ENCODE measurements at regions not wholly inside any gene's neighbourhood (a gene's known extent, or its start where the extent isn't known, plus 50 kb on each side); places are given as distances from the start of the nearest gene placed in this dataset.

DNA sequence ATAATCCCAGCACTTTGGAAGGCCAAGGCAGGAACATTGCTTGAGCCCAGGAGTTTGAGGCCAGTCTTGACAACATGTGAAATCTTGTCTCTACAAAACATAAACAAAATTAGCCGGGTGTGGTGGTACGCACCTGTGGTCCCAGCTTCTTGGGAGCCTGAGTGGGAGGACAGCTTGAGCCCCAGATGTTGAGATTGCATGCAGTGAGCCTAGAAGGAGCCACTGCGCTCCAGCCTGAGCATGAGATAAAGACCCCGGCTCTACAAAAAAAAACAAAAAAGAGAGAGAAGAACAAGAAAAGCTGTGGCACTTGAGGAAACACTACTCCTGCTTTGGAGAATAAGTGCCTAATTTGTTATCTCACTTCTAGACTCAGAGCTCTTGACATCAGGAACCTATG, 146.6 kb downstream of the GLUL start:
- Histone ChIP-seq H3K27me3 (no peaks in the 10 kb centered on the region), H3K9me3 (no peaks in the 10 kb centered on the region), H3K4me1 (no peaks in the 10 kb centered on the region), H3K36me3 (no peaks in the 10 kb centered on the region), H3K27ac (no peak overlapping the region), H3K4me3 (no peak overlapping the region)
- TF ChIP-seq POLR2A (IDR thresholded peaks at IDR 0.05) (no peak), POLR2AphosphoS5 (IDR thresholded peaks at IDR 0.05) (no peak)
- TF ChIP-seq, protein P1, sequence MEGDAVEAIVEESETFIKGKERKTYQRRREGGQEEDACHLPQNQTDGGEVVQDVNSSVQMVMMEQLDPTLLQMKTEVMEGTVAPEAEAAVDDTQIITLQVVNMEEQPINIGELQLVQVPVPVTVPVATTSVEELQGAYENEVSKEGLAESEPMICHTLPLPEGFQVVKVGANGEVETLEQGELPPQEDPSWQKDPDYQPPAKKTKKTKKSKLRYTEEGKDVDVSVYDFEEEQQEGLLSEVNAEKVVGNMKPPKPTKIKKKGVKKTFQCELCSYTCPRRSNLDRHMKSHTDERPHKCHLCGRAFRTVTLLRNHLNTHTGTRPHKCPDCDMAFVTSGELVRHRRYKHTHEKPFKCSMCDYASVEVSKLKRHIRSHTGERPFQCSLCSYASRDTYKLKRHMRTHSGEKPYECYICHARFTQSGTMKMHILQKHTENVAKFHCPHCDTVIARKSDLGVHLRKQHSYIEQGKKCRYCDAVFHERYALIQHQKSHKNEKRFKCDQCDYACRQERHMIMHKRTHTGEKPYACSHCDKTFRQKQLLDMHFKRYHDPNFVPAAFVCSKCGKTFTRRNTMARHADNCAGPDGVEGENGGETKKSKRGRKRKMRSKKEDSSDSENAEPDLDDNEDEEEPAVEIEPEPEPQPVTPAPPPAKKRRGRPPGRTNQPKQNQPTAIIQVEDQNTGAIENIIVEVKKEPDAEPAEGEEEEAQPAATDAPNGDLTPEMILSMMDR (IDR thresholded peaks at IDR 0.05), result no peak
- DNase-seq (ENCODE audit: low spot score in 2 of 2), result no peak
- intact Hi-C loops (cut with DNase I; ENCODE audit: low total_unique reads), result no loop called here

DNA sequence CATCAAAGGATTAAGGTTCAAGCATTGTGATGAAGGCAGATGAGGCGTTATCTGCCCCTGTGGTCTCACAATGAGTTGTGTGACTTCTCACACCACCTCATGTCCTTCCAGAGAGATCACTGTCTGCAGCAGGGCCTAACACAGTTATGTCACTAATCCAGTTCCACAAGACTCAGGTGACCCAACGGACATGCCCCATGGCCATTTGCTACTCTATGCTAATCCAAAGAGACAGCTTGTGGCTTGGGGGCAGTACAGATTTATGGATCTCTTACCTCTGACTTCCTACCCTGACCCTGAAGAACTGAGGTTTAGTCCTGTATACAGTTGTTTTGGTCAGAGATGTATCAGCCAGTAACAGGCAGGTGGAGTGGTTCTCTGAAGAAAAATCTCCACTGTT, 147.1 kb downstream of the GLUL start:
- H3K27me3 ChIP-seq, result no peaks in the 10 kb centered on the region
- H3K9me3 ChIP-seq, result no peaks in the 10 kb centered on the region
- peak in 1 of 2 donors; percentile 35 for DNase-seq (ENCODE audit: low spot score in 2 of 2)
- no peak overlapping the region for H3K4me3 ChIP-seq
- no peak overlapping the region for H3K27ac ChIP-seq
- no peaks in the 10 kb centered on the region for H3K4me1 ChIP-seq
- no peaks in the 10 kb centered on the region for H3K36me3 ChIP-seq
- no peak for TF ChIP-seq POLR2A (IDR thresholded peaks at IDR 0.05)
- TF ChIP-seq, protein P1 (IDR thresholded peaks at IDR 0.05), result no peak
- no peak for TF ChIP-seq POLR2AphosphoS5 (IDR thresholded peaks at IDR 0.05)
- intact Hi-C loops (cut with DNase I; ENCODE audit: low total_unique reads), result no loop called here

DNA sequence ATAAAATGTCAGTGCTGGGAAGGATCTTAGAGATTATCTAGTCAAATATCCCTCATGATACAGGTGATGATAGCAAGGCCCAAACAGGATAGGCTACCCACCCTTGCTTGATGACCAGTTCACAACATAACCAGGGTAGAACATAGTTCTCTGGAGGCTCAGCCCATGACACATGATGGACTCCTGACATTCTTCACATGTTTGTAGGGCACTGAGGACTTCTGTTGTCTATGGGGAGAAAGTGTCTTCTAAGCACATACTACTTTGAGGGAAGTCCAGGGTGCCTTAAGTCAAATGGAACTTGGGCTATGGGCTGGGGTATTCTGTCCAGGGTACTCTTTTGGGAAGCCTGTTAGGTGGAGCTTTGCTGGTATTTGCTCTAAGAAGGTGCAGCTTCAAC, 148.9 kb downstream of the GLUL start:
- TF ChIP-seq POLR2AphosphoS5 (IDR thresholded peaks at IDR 0.05) (no peak), POLR2A (IDR thresholded peaks at IDR 0.05) (no peak)
- TF ChIP-seq, protein P1 (IDR thresholded peaks at IDR 0.05), result no peak
- Histone ChIP-seq H3K27ac (no peak overlapping the region), H3K4me1 (no peaks in the 10 kb centered on the region), H3K36me3 (no peaks in the 10 kb centered on the region), H3K27me3 (no peaks in the 10 kb centered on the region), H3K4me3 (no peak overlapping the region), H3K9me3 (no peaks in the 10 kb centered on the region)
- DNase-seq (ENCODE audit: low spot score in 2 of 2), result no peak
- intact Hi-C loops (cut with DNase I; ENCODE audit: low total_unique reads), result no loop called here

DNA sequence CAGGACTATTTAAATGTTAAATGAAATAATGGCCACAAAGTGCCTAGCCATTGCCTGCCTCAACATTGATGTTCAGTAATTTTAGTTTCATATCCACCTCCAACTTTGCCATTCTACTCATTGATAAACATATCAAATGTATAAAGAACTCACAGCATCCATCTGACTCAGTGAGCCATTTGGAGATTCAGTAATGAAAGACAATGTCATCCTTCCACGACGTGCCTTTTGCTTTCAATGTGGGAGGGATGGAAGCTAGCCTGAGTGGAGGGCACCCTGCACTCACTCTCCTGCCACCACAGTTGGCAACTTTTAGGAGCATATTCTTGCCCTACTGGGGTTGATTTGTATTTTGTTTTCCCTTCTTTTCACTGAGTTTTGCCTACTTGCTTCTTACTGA, 151.5 kb downstream of the GLUL start:
- no peaks in the 10 kb centered on the region for H3K27me3 ChIP-seq
- H3K4me3 ChIP-seq, result no peak overlapping the region
- TF ChIP-seq POLR2AphosphoS5 (IDR thresholded peaks at IDR 0.05) (no peak), POLR2A (IDR thresholded peaks at IDR 0.05) (no peak)
- TF ChIP-seq, protein P1 (IDR thresholded peaks at IDR 0.05), result no peak
- no peaks in the 10 kb centered on the region for H3K4me1 ChIP-seq
- no peak for DNase-seq (ENCODE audit: low spot score in 2 of 2)
- no peaks in the 10 kb centered on the region for H3K9me3 ChIP-seq
- H3K27ac ChIP-seq, result no peak overlapping the region
- H3K36me3 ChIP-seq, result no peaks in the 10 kb centered on the region
- intact Hi-C loops (cut with DNase I; ENCODE audit: low total_unique reads), result no loop called here

DNA sequence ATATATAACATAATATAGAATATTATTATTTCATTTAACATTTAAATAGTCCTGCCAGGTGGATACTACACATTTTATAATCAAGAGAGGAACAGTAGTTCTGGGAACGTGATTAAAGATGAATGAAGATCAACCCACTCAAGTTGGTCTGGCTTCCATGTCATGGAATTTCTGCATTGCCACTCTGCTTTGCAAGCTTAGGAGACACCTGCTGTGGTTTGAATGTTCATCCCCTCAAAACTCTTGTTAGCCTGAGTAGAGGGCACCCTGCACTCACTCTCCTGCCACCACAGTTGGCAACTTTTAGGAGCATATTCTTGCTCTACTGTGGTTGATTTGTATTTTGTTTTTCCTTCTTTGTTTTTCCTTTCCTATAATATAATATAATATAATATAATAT, 153.2 kb downstream of the GLUL start:
- intact Hi-C loops (cut with DNase I; ENCODE audit: low total_unique reads), result no loop called here
- Histone ChIP-seq H3K9me3 (no peaks in the 10 kb centered on the region), H3K36me3 (no peaks in the 10 kb centered on the region), H3K27ac (no peak overlapping the region), H3K27me3 (no peaks in the 10 kb centered on the region), H3K4me1 (no peaks in the 10 kb centered on the region), H3K4me3 (no peak overlapping the region)
- DNase-seq (ENCODE audit: low spot score in 2 of 2), result no peak
- TF ChIP-seq, protein P1 (IDR thresholded peaks at IDR 0.05), result no peak
- no peak for TF ChIP-seq POLR2AphosphoS5 (IDR thresholded peaks at IDR 0.05)
- TF ChIP-seq POLR2A (IDR thresholded peaks at IDR 0.05), result no peak
